ENCODE measurements at regions not wholly inside any gene's neighbourhood (a gene's known extent, or its start where the extent isn't known, plus 50 kb on each side); places are given as distances from the start of the nearest gene placed in this dataset.

- no peaks in the 10 kb centered on the region for H3K36me3 ChIP-seq
- no peaks in the 10 kb centered on the region for H3K9me3 ChIP-seq
- no peak overlapping the region for H3K27ac ChIP-seq
- DNase-seq (ENCODE audit: low spot score): no peak
- no peak overlapping the region for H3K4me3 ChIP-seq
- no peaks in the 10 kb centered on the region for H3K27me3 ChIP-seq
- H3K4me1 ChIP-seq: no peaks in the 10 kb centered on the region
- TF ChIP-seq, protein P1, sequence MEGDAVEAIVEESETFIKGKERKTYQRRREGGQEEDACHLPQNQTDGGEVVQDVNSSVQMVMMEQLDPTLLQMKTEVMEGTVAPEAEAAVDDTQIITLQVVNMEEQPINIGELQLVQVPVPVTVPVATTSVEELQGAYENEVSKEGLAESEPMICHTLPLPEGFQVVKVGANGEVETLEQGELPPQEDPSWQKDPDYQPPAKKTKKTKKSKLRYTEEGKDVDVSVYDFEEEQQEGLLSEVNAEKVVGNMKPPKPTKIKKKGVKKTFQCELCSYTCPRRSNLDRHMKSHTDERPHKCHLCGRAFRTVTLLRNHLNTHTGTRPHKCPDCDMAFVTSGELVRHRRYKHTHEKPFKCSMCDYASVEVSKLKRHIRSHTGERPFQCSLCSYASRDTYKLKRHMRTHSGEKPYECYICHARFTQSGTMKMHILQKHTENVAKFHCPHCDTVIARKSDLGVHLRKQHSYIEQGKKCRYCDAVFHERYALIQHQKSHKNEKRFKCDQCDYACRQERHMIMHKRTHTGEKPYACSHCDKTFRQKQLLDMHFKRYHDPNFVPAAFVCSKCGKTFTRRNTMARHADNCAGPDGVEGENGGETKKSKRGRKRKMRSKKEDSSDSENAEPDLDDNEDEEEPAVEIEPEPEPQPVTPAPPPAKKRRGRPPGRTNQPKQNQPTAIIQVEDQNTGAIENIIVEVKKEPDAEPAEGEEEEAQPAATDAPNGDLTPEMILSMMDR (IDR thresholded peaks at IDR 0.05): no peak
These were observed 256.2 kb upstream of the SKOR2 start for GRCh38 chr18:47507651-47508050.

DNA sequence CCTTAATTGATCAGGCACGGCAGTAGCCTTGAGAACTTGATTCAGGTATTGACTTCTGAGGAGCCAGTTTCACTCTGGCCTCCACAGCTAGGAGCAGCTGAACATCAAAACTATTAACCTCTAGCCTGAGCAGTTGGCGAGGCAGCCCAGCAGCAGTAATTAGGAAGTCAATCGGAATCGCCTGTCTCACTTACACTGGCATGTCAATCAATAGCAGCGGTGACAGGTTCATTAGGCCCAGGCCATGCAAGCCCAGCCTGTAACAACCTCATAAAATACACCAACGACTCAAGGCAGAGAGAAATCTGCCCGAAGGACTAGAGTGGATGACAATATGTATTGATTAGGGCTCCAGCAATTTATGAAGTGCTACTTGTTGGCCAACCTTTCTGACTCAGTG is 255.4 kb upstream of the SKOR2 start:
- H3K27ac ChIP-seq: no peak overlapping the region
- no peak for DNase-seq (ENCODE audit: low spot score)
- TF ChIP-seq, protein P1 (IDR thresholded peaks at IDR 0.05): no peak
- no peak overlapping the region for H3K4me3 ChIP-seq
- H3K9me3 ChIP-seq: no peaks in the 10 kb centered on the region
- no peaks in the 10 kb centered on the region for H3K4me1 ChIP-seq
- H3K36me3 ChIP-seq: no peaks in the 10 kb centered on the region
- H3K27me3 ChIP-seq: no peaks in the 10 kb centered on the region

DNA sequence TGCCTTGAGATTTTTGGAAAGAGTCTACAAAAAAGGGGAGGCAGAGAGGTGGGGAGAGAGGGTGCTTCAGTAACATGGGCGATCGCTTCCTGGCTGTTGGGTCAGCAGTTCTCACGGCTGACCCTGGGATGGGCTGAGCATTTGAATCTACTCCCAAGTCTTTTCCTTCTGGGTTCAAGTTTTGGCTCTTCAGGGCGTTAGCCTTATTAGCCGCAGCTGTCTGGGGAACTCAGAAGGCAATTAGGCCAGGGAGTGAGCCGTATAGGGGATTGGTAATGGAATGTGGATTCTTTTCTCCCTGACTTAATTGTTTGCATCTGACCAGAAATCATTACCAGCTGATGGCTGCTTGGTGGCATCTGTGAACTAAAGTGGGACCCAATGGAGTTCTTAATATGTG is 250.5 kb upstream of the SKOR2 start:
- TF ChIP-seq, protein P1 (IDR thresholded peaks at IDR 0.05): no peak
- Histone ChIP-seq H3K27ac (no peak overlapping the region), H3K4me3 (no peak overlapping the region), H3K27me3 (no peaks in the 10 kb centered on the region), H3K36me3 (no peaks in the 10 kb centered on the region), H3K4me1 (no peaks in the 10 kb centered on the region), H3K9me3 (no peaks in the 10 kb centered on the region)
- no peak for DNase-seq (ENCODE audit: low spot score)

GRCh38 chr18:47500930-47501329 is 249.5 kb upstream of the SKOR2 start:
- DNase-seq (ENCODE audit: low spot score): no peak
- Histone ChIP-seq H3K4me3 (no peak overlapping the region), H3K9me3 (no peaks in the 10 kb centered on the region), H3K4me1 (no peaks in the 10 kb centered on the region), H3K36me3 (no peaks in the 10 kb centered on the region), H3K27ac (no peak overlapping the region), H3K27me3 (no peaks in the 10 kb centered on the region)
- TF ChIP-seq, protein P1 (IDR thresholded peaks at IDR 0.05): no peak

- no peak for DNase-seq (ENCODE audit: low spot score)
- Histone ChIP-seq H3K36me3 (no peaks in the 10 kb centered on the region), H3K9me3 (no peaks in the 10 kb centered on the region), H3K27me3 (no peaks in the 10 kb centered on the region), H3K27ac (no peak overlapping the region), H3K4me1 (no peaks in the 10 kb centered on the region), H3K4me3 (no peak overlapping the region)
- TF ChIP-seq, protein P1 (IDR thresholded peaks at IDR 0.05): no peak
These were observed 241.2 kb upstream of the SKOR2 start for GRCh38 chr18:47492691-47493090.

GRCh38 chr18:47490882-47491281 is 239.4 kb upstream of the SKOR2 start:
- Histone ChIP-seq H3K27ac (no peak overlapping the region), H3K9me3 (no peaks in the 10 kb centered on the region), H3K4me1 (no peaks in the 10 kb centered on the region), H3K4me3 (no peak overlapping the region), H3K36me3 (no peaks in the 10 kb centered on the region), H3K27me3 (no peaks in the 10 kb centered on the region)
- TF ChIP-seq, protein P1 (IDR thresholded peaks at IDR 0.05): no peak
- no peak for DNase-seq (ENCODE audit: low spot score)

Data from right atrium auricular region (tissue), 2 donors.